ENCODE measurements at regions not wholly inside any gene's neighbourhood (a gene's known extent, or its start where the extent isn't known, plus 50 kb on each side); places are given as distances from the start of the nearest gene placed in this dataset.

GRCh38 chr15:67931861-67932260 is 92.0 kb upstream of the RNU6-1 start:
- TF ChIP-seq CTCF (IDR thresholded peaks at IDR 0.05; ENCODE audit: insufficient read depth, low read length, poor library complexity, severe bottlenecking) (no peak), EZH2phosphoT487 (conservative IDR thresholded peaks at IDR 0.05; ENCODE audit: low read length) (no peak)

Measured in SU-DHL-6 (cell line).